GM18505 (cell line): ENCODE measurements at regions not wholly inside any gene's neighbourhood (a gene's known extent, or its start where the extent isn't known, plus 50 kb on each side); places are given as distances from the start of the nearest gene placed in this dataset.
"Not testable (repeated sequence)": the region's sequence is repeated elsewhere in the genome, so short reads cannot be mapped to it uniquely, and the experiment has no call there.

Experiments
- ATAC-seq: cut with Tn5 transposase; IDR thresholded peaks from one replicate; pipeline ENCODE4 v1.9.1; 2021; ENCODE audit not compliant: unreplicated experiment
- POLR2A ChIP-seq: IDR thresholded peaks from 4 replicates; pipeline ENCODE4 v1.6.1; 2011; ENCODE audit warnings: borderline replicate concordance; ENCODE audit not compliant: insufficient read depth, insufficient read length; ENCODE audit errors: extremely low read depth

- no peak for ATAC-seq
- TF ChIP-seq POLR2A, result no peak
These were observed 752.5 kb downstream of the CCSER2 start for GRCh38 chr10:85080934-85081333.

DNA sequence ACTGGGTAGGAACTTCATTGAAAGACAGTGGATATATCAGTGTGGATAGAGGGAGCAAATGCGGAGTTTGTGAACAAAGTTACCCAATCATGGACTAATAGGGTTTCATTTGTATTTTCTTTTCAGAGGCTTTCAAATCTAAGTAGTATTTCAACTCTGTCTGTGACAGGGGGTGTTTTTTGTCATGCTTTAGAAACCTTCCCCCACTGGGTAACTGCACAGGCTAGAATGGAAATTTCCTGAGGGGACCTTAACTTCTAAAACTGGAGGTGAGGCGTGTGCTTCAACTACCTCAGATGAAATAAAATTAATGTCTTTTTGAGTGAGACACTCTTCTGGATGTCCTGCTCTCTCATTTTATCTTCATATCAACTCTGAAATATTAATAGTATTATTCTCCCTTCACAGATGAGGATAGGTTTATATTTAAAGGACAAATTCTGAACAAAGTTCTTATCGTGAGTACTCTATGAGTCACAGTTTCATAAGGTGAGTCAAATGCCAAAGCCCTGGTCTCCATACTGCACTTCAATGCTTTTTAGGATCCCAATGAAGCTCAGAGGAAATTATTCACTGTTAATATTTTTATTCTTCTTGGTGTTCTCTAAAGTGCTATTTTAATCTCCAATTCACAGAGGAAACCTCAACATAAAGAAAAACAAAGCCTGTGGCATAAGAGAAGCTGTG is 770.6 kb downstream of the CCSER2 start:
- ATAC-seq, result no peak

GRCh38 chr10:85100495-85100894 is 772.1 kb downstream of the CCSER2 start:
- ATAC-seq, result no peak
- TF ChIP-seq POLR2A, result no peak

More for the DNA sequence above, 770.6 kb downstream of the CCSER2 start:
- no peak for TF ChIP-seq POLR2A

GRCh38 chr10:85105614-85106255 is 777.3 kb downstream of the CCSER2 start:
- no peak for TF ChIP-seq POLR2A
- no peak for ATAC-seq

GRCh38 chr10:85111271-85111670 is 782.9 kb downstream of the CCSER2 start:
- no peak for TF ChIP-seq POLR2A
- no peak for ATAC-seq

- no peak for TF ChIP-seq POLR2A
- no peak for ATAC-seq
These were observed 796.2 kb downstream of the CCSER2 start for GRCh38 chr10:85124603-85125051.

- TF ChIP-seq POLR2A, result no peak
- ATAC-seq, result no peak
These were observed 808.9 kb downstream of the CCSER2 start for GRCh38 chr10:85137253-85137652.

- no peak for TF ChIP-seq POLR2A
- ATAC-seq, result no peak
These were observed 809.7 kb downstream of the CCSER2 start for GRCh38 chr10:85138046-85138445.

GRCh38 chr10:85139124-85139523 is 810.7 kb downstream of the CCSER2 start:
- no peak for TF ChIP-seq POLR2A
- ATAC-seq, result no peak

- not testable (repeated sequence) for ATAC-seq
These were observed 813.1 kb downstream of the CCSER2 start for GRCh38 chr10:85141520-85141919.

- no peak for ATAC-seq
- TF ChIP-seq POLR2A, result no peak
These were observed 817.6 kb downstream of the CCSER2 start for GRCh38 chr10:85145966-85146365.

GRCh38 chr10:85147346-85148250 is 819.2 kb downstream of the CCSER2 start:
- no peak for ATAC-seq
- TF ChIP-seq POLR2A, result no peak

GRCh38 chr10:85148693-85149640 is 820.6 kb downstream of the CCSER2 start:
- TF ChIP-seq POLR2A, result no peak
- ATAC-seq, result no peak

DNA sequence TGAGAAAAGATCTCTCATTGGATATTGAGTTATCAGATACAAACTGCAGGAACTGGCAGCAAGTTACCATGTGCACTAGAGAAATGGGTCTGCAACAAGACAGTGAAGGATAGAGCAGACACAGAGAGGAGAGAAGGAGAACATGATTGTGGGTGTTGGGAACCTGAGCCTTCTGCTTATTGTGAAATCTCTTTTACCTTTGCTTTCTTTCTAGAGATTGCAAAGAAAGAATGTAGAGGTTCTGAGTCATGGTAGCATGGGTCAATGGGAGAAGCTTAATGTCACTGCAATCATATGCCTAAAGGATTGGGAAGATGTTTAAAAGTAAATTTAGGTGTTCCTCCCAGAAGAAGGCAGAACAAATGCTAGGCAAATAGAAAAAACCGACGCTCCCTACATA is 821.4 kb downstream of the CCSER2 start:
- no peak for TF ChIP-seq POLR2A
- ATAC-seq, result no peak
